AG04450 (cell line): ENCODE measurements at regions not wholly inside any gene's neighbourhood (a gene's known extent, or its start where the extent isn't known, plus 50 kb on each side); places are given as distances from the start of the nearest gene placed in this dataset.

Experiments
- CTCF ChIA-PET: fragments of 300-600, 350-600 bp; formaldehyde crosslinking; extraction: SDS; loops from one replicate; lab custom pipeline; 2022; ENCODE audit warnings: antibody characterized with exemption, inconsistent platforms; lab: Charles Lee
- POLR2A ChIA-PET: fragments of 350-600 bp; formaldehyde crosslinking; extraction: SDS; loops from one replicate; lab custom pipeline; 2021; ENCODE audit warnings: antibody characterized with exemption, inconsistent platforms; lab: Yijun Ruan, JAX
- DNase-seq: peaks from one replicate; pipeline ENCODE4 v3.0.0-alpha.2; 2011; ENCODE audit warnings: low read depth, low spot score
- H3K27ac ChIP-seq: one replicate; pipeline ENCODE4 v1.5.1; 2012; ENCODE audit warnings: low read depth, low read length, control low read depth
- H3K27me3 ChIP-seq: one replicate; pipeline ENCODE4 v1.6.0; 2012; ENCODE audit warnings: low read length; ENCODE audit not compliant: control insufficient read depth, insufficient read depth
- H3K4me3 ChIP-seq: 2 replicates; pipeline ENCODE4 v1.5.1; 2011; ENCODE audit warnings: mild to moderate bottlenecking, low read depth, low read length, control low read depth
- H3K9me3 ChIP-seq: 2 replicates; pipeline ENCODE4 v1.5.1; 2012; ENCODE audit warnings: low read length; ENCODE audit not compliant: control insufficient read depth, insufficient read depth
- TF ChIP-seq, protein P1 (sequence below): IDR thresholded peaks from 2 replicates; pipeline ENCODE4 v1.5.1; 2011; ENCODE audit warnings: low read depth, low read length, control low read depth, inconsistent platforms

DNA sequence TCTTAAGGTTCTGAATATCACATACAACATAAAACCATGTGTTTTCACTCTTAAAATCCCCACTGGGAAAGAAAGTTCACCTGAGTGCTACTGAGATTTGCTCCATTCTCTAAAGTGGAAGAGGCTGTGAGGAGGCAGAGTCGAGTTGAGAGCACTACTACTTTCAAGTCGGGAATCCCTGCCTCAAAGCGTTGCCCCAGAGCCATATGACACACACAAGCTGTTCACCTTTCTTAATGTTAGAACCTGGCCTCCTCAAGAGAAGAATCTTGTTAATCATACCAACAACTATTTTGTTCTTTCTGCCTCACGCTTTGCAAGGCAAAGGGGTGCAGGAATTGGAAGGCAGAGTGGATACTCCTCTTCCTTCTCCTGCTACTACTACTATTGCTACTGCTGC is 149.7 kb upstream of the DAAM1 start:
- no peaks in the 10 kb centered on the region for H3K9me3 ChIP-seq
- no peak overlapping the region for H3K4me3 ChIP-seq
- CTCF ChIA-PET = no interaction called here
- TF ChIP-seq, protein P1, sequence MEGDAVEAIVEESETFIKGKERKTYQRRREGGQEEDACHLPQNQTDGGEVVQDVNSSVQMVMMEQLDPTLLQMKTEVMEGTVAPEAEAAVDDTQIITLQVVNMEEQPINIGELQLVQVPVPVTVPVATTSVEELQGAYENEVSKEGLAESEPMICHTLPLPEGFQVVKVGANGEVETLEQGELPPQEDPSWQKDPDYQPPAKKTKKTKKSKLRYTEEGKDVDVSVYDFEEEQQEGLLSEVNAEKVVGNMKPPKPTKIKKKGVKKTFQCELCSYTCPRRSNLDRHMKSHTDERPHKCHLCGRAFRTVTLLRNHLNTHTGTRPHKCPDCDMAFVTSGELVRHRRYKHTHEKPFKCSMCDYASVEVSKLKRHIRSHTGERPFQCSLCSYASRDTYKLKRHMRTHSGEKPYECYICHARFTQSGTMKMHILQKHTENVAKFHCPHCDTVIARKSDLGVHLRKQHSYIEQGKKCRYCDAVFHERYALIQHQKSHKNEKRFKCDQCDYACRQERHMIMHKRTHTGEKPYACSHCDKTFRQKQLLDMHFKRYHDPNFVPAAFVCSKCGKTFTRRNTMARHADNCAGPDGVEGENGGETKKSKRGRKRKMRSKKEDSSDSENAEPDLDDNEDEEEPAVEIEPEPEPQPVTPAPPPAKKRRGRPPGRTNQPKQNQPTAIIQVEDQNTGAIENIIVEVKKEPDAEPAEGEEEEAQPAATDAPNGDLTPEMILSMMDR = no peak
- POLR2A ChIA-PET = no interaction called here
- H3K27me3 ChIP-seq = no peaks in the 10 kb centered on the region
- H3K27ac ChIP-seq = no peak overlapping the region
- no peak for DNase-seq

DNA sequence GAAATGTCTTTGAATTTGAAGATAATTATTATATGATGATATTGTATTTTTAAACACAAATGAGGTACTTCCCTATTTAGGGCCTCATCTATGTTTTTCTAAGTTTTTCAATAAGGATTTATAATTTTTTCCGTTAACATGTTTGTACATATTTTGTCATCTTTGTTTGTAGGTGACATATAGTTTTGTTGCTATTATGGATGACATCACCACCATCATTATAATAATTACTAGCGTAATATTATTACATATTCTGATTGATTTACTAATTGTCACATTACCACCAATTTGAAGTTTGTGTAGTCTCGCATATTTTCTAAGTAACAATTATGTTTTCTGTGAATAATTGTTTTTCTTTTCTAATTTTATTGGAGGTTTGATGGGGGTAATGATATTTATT is 147.2 kb upstream of the DAAM1 start:
- H3K27me3 ChIP-seq = no peaks in the 10 kb centered on the region
- no peaks in the 10 kb centered on the region for H3K9me3 ChIP-seq
- H3K4me3 ChIP-seq = no peak overlapping the region
- H3K27ac ChIP-seq = no peak overlapping the region
- no peak for DNase-seq
- CTCF ChIA-PET = no interaction called here
- POLR2A ChIA-PET = no interaction called here
- TF ChIP-seq, protein P1 = no peak

DNA sequence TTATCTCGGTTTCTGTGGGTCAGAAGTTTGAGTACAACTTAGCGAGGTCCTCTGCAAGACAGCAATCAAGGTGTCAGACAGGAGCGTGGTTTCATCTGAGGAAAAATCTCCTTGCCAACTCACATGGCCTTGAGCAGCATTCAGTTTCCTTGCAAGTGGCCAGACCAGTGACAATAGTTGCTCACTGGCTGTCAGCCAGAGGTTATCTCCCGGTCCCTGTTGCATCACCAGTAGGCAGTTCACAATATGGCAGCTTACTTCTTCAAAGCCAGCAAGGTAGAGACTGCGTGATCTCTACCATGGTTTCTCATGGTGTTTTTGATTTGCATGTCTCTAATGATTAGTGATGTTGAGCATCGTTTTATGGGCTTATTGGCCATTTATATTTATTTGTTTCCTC is 143.8 kb upstream of the DAAM1 start:
- H3K9me3 ChIP-seq = no peaks in the 10 kb centered on the region
- CTCF ChIA-PET = interaction anchor here (1.7 to 2.6 kb wide), 2 partner anchors 11 to 544 kb away, joined by 4 to 18 read pairs; no protein-coding TSS in a partner anchor
- no peak for DNase-seq
- H3K27me3 ChIP-seq = no peaks in the 10 kb centered on the region
- no peak overlapping the region for H3K27ac ChIP-seq
- TF ChIP-seq, protein P1 = no peak
- POLR2A ChIA-PET = no interaction called here
- H3K4me3 ChIP-seq = no peak overlapping the region

DNA sequence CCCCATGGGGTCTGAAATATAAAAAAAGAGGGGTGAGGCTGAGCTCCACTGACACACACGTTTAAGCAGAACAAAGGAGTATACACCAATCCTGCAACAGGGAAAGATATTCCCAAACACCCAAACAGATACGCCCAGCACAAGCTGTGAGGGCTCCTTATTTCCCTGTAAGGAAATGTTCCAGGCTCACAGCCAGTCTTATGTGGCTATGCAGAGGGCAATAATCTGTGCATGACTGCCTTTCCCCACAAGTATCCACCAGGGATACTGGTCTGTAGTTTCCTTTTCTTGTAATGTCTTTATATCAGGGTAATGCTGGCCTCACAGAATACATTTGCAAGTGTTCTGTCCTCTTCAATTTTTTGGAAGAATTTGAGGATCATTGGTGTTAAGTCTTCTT is 141.7 kb upstream of the DAAM1 start:
- H3K27me3 ChIP-seq = no peaks in the 10 kb centered on the region
- CTCF ChIA-PET = interaction anchor here (1.2 to 1.7 kb wide), 2 partner anchors 9 to 546 kb away, joined by 4 to 5 read pairs; no protein-coding TSS in a partner anchor
- H3K9me3 ChIP-seq = no peaks in the 10 kb centered on the region
- no peak overlapping the region for H3K4me3 ChIP-seq
- TF ChIP-seq, protein P1 = no peak
- H3K27ac ChIP-seq = no peak overlapping the region
- DNase-seq = no peak
- POLR2A ChIA-PET = no interaction called here

DNA sequence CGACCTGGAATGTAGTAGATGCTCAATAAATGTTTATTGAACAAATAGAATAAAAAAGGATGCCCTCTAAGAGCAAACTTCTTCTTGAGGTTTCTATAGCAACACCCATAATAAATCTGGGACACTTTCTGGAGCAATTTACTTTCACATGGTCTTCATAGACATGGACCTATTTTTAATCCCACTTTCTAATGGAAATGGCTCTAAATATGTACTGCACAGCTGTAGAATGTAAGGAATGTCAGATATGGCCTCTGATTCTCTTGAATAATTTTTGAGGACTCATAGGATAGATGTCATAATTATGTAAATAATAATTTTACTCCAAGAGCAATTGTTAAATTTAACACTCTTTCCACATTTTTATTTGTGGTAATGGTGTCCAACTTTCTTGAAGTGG is 133.5 kb upstream of the DAAM1 start:
- ChIA-PET CTCF (interaction anchor here (0.5 to 2.4 kb wide), 49 partner anchors 8 to 617 kb away, joined by 3 to 71 read pairs (median 5); partner anchors contain the start of gene DACT1), POLR2A (interaction anchor here (0.7 kb wide), 1 partner anchor 554 kb away, joined by 3 read pairs; no protein-coding TSS in a partner anchor)
- no peak overlapping the region for H3K4me3 ChIP-seq
- TF ChIP-seq, protein P1 = no peak
- H3K27ac ChIP-seq = no peak overlapping the region
- H3K9me3 ChIP-seq = no peaks in the 10 kb centered on the region
- no peaks in the 10 kb centered on the region for H3K27me3 ChIP-seq
- no peak for DNase-seq
